ENCODE measurements at regions not wholly inside any gene's neighbourhood (a gene's known extent, or its start where the extent isn't known, plus 50 kb on each side); places are given as distances from the start of the nearest gene placed in this dataset.

- POLR2A ChIA-PET: no interaction called here
- CTCF ChIA-PET: no interaction called here
- DNase-seq (ENCODE audit: extremely low spot score): no peak
- no peak for TF ChIP-seq ARNT (IDR thresholded peaks at IDR 0.05)
- no peak for TF ChIP-seq NFRKB (IDR thresholded peaks at IDR 0.05)
- no peak for TF ChIP-seq CTBP1 (IDR thresholded peaks at IDR 0.05; ENCODE audit: borderline replicate concordance)
- no peak for TF ChIP-seq ZNF384 (IDR thresholded peaks at IDR 0.05)
- no peak for TF ChIP-seq L3MBTL2 (conservative IDR thresholded peaks at IDR 0.05)
- no peak for TF ChIP-seq FOXA1 (IDR thresholded peaks at IDR 0.05)
- TF ChIP-seq TARDBP (IDR thresholded peaks at IDR 0.05): no peak
- TF ChIP-seq FOXK2 (IDR thresholded peaks at IDR 0.05): no peak
- no peak for TF ChIP-seq HDGF (IDR thresholded peaks at IDR 0.05; ENCODE audit: borderline replicate concordance)
- no peak for TF ChIP-seq PKNOX1 (IDR thresholded peaks at IDR 0.05)
Measured at GRCh38 chr4:4922441-4922840, 63.0 kb downstream of the MSX1 start.

GRCh38 chr4:4923201-4923600 lies 63.7 kb downstream of the MSX1 start:
- ChIA-PET CTCF (interaction anchor here (0.7 kb wide), 1 partner anchor 124 kb away, joined by 4 read pairs; no protein-coding TSS in a partner anchor), POLR2A (no interaction called here)
- no peak for DNase-seq (ENCODE audit: extremely low spot score)
- TF ChIP-seq FOXK2 (IDR thresholded peaks at IDR 0.05) (no peak), SP1 (IDR thresholded peaks at IDR 0.05) (no peak), L3MBTL2 (conservative IDR thresholded peaks at IDR 0.05) (no peak), ARNT (IDR thresholded peaks at IDR 0.05) (no peak), PKNOX1 (IDR thresholded peaks at IDR 0.05) (no peak), TARDBP (IDR thresholded peaks at IDR 0.05) (no peak), BHLHE40 (IDR thresholded peaks at IDR 0.05; ENCODE audit: borderline replicate concordance) (no peak), SUZ12 (IDR thresholded peaks at IDR 0.05) (no peak)

- TF ChIP-seq ZNF384 (IDR thresholded peaks at IDR 0.05) (no peak), SUZ12 (IDR thresholded peaks at IDR 0.05) (no peak), FOXK2 (IDR thresholded peaks at IDR 0.05) (no peak), FOXM1 (IDR thresholded peaks at IDR 0.05; ENCODE audit: borderline replicate concordance) (no peak)
- ChIA-PET CTCF (no interaction called here), POLR2A (no interaction called here)
- no peak for DNase-seq (ENCODE audit: extremely low spot score)
Measured at GRCh38 chr4:4930677-4931076, 71.2 kb downstream of the MSX1 start.

GRCh38 chr4:4935974-4936373 lies 76.5 kb downstream of the MSX1 start:
- TF ChIP-seq ELF4 (IDR thresholded peaks at IDR 0.05): no peak
- TF ChIP-seq SUZ12 (IDR thresholded peaks at IDR 0.05): no peak
- no peak for TF ChIP-seq L3MBTL2 (conservative IDR thresholded peaks at IDR 0.05)
- TF ChIP-seq ARNT (IDR thresholded peaks at IDR 0.05): no peak
- TF ChIP-seq BHLHE40 (IDR thresholded peaks at IDR 0.05; ENCODE audit: borderline replicate concordance): no peak
- TF ChIP-seq NFRKB (IDR thresholded peaks at IDR 0.05): no peak
- no peak for TF ChIP-seq TARDBP (IDR thresholded peaks at IDR 0.05)
- TF ChIP-seq LEF1 (IDR thresholded peaks at IDR 0.05; ENCODE audit: borderline replicate concordance): no peak
- no peak for TF ChIP-seq FOXK2 (IDR thresholded peaks at IDR 0.05)
- no peak for TF ChIP-seq HDGF (IDR thresholded peaks at IDR 0.05; ENCODE audit: borderline replicate concordance)
- no peak for TF ChIP-seq FOXA1 (IDR thresholded peaks at IDR 0.05)
- no peak for TF ChIP-seq FOXM1 (IDR thresholded peaks at IDR 0.05; ENCODE audit: borderline replicate concordance)
- no peak for TF ChIP-seq SP1 (IDR thresholded peaks at IDR 0.05)
- no peak for TF ChIP-seq ZNF384 (IDR thresholded peaks at IDR 0.05)
- TF ChIP-seq CTBP1 (IDR thresholded peaks at IDR 0.05; ENCODE audit: borderline replicate concordance): no peak
- TF ChIP-seq PKNOX1 (IDR thresholded peaks at IDR 0.05): no peak
- ChIA-PET CTCF (no interaction called here), POLR2A (no interaction called here)
- no peak for DNase-seq (ENCODE audit: extremely low spot score)

GRCh38 chr4:4937926-4938325 lies 78.5 kb downstream of the MSX1 start:
- TF ChIP-seq SP1 (IDR thresholded peaks at IDR 0.05) (no peak), L3MBTL2 (conservative IDR thresholded peaks at IDR 0.05) (no peak), ELF4 (IDR thresholded peaks at IDR 0.05) (no peak), ARNT (IDR thresholded peaks at IDR 0.05) (no peak), HDGF (IDR thresholded peaks at IDR 0.05; ENCODE audit: borderline replicate concordance) (no peak), TARDBP (IDR thresholded peaks at IDR 0.05) (no peak), NFRKB (IDR thresholded peaks at IDR 0.05) (no peak), BHLHE40 (IDR thresholded peaks at IDR 0.05; ENCODE audit: borderline replicate concordance) (no peak), PKNOX1 (IDR thresholded peaks at IDR 0.05) (no peak)
- ChIA-PET CTCF (no interaction called here), POLR2A (no interaction called here)
- DNase-seq (ENCODE audit: extremely low spot score): no peak

- no peak for DNase-seq (ENCODE audit: extremely low spot score)
- ChIA-PET POLR2A (no interaction called here), CTCF (no interaction called here)
- TF ChIP-seq ARNT (IDR thresholded peaks at IDR 0.05) (no peak), NFRKB (IDR thresholded peaks at IDR 0.05) (no peak), BHLHE40 (IDR thresholded peaks at IDR 0.05; ENCODE audit: borderline replicate concordance) (no peak), ZNF384 (IDR thresholded peaks at IDR 0.05) (no peak)
Measured at GRCh38 chr4:4941751-4942150, 77.5 kb downstream of the CYTL1 start.

GRCh38 chr4:4942658-4943057 lies 76.6 kb downstream of the CYTL1 start:
- DNase-seq (ENCODE audit: extremely low spot score): no peak
- ChIA-PET POLR2A (no interaction called here), CTCF (no interaction called here)
- TF ChIP-seq HDGF (IDR thresholded peaks at IDR 0.05; ENCODE audit: borderline replicate concordance) (no peak), BHLHE40 (IDR thresholded peaks at IDR 0.05; ENCODE audit: borderline replicate concordance) (no peak), LEF1 (IDR thresholded peaks at IDR 0.05; ENCODE audit: borderline replicate concordance) (no peak), FOXA1 (IDR thresholded peaks at IDR 0.05) (no peak), ARNT (IDR thresholded peaks at IDR 0.05) (no peak), ELF4 (IDR thresholded peaks at IDR 0.05) (no peak), L3MBTL2 (conservative IDR thresholded peaks at IDR 0.05) (no peak), PKNOX1 (IDR thresholded peaks at IDR 0.05) (no peak), TARDBP (IDR thresholded peaks at IDR 0.05) (no peak), NFRKB (IDR thresholded peaks at IDR 0.05) (no peak), SUZ12 (IDR thresholded peaks at IDR 0.05) (no peak), ZNF384 (IDR thresholded peaks at IDR 0.05) (no peak)

All from HEK293T (cell line).